PC-3 (cell line): ENCODE measurements at regions not wholly inside any gene's neighbourhood (a gene's known extent, or its start where the extent isn't known, plus 50 kb on each side); places are given as distances from the start of the nearest gene placed in this dataset.

Experiments used
- ATAC-seq: fragments of 200-7000 bp; cut with Tn5 transposase; 2 replicates; pipeline ENCODE4 v1.9.1; 2020; ENCODE audit warnings: mild to moderate bottlenecking, moderate library complexity
- BruUV-seq: library from RNA; stranded (reverse); fragments of 400-500 nt; replicated peaks from 2 replicates; lab custom pipeline; 2021; lab: Mats Ljungman, UMichigan
- CTCF ChIA-PET: fragments of 300-600 bp; sonication (Branson Sonifier 250); formaldehyde crosslinking; loops from one replicate; lab custom pipeline; 2022; ENCODE audit warnings: antibody characterized with exemption; lab: Charles Lee
- POLR2A ChIA-PET: fragments of 300-600 bp; sonication (Branson Sonifier 250); formaldehyde crosslinking; loops from one replicate; lab custom pipeline; 2022; ENCODE audit warnings: antibody characterized with exemption; ENCODE audit not compliant: unreplicated experiment; lab: Charles Lee
- DNase-seq: peaks from one replicate; pipeline ENCODE4 v3.0.0-alpha.2; 2015
- H2AFZ ChIP-seq: fragments of 300-600 bp; sonication (generic); 2 replicates; pipeline ENCODE4 v1.6.0; 2016; ENCODE audit warnings: antibody characterized with exemption, low read length
- H3F3A ChIP-seq: fragments of 300-600 bp; sonication (generic); one replicate; pipeline ENCODE4 v1.6.0; 2017; ENCODE audit warnings: antibody characterized with exemption, low read length, control low read depth, mild to moderate bottlenecking; ENCODE audit not compliant: unreplicated experiment
- H3K27ac ChIP-seq: fragments of 300-600 bp; sonication (generic); 2 replicates; pipeline ENCODE4 v1.5.1; 2016; ENCODE audit warnings: mild to moderate bottlenecking, low read length
- H3K27me3 ChIP-seq: fragments of 300-600 bp; sonication (generic); 2 replicates; pipeline ENCODE4 v1.6.1; 2016; ENCODE audit warnings: low read length, mixed read lengths
- H3K36me3 ChIP-seq: fragments of 300-600 bp; sonication (generic); 2 replicates; pipeline ENCODE4 v1.6.1; 2016; ENCODE audit warnings: low read depth, mixed run types, low read length, mixed read lengths
- H3K4me1 ChIP-seq: fragments of 300-600 bp; sonication (generic); 2 replicates; pipeline ENCODE4 v1.5.1; 2016; ENCODE audit warnings: low read length; ENCODE audit not compliant: insufficient read depth
- H3K4me2 ChIP-seq: fragments of 300-600 bp; sonication (generic); 2 replicates; pipeline ENCODE4 v1.6.0; 2016; ENCODE audit warnings: low read length
- H3K4me3 ChIP-seq: fragments of 300-600 bp; sonication (generic); 2 replicates; pipeline ENCODE4 v1.5.1; 2016; ENCODE audit warnings: mild to moderate bottlenecking, low read length, mixed read lengths
- H3K79me2 ChIP-seq: fragments of 300-600 bp; sonication (generic); 2 replicates; pipeline ENCODE4 v1.6.1; 2017; ENCODE audit warnings: low read length, mixed read lengths
- H3K9ac ChIP-seq: fragments of 300-600 bp; sonication (generic); 2 replicates; pipeline ENCODE4 v1.6.0; 2016; ENCODE audit warnings: mild to moderate bottlenecking, low read length
- H3K9me2 ChIP-seq: fragments of 300-600 bp; sonication (generic); replicated peaks from 2 replicates; pipeline ENCODE4 v1.6.1; 2016; ENCODE audit warnings: mixed run types, low read length, mixed read lengths
- H3K9me3 ChIP-seq: fragments of 300-600 bp; sonication (generic); 2 replicates; pipeline ENCODE4 v1.6.1; 2016; ENCODE audit warnings: low read length, mixed read lengths
- H4K20me1 ChIP-seq: fragments of 300-600 bp; sonication (generic); 2 replicates; pipeline ENCODE4 v1.6.1; 2016; ENCODE audit warnings: low read length, mixed read lengths
- CTCF ChIP-seq: fragments of 300-600 bp; sonication (generic); conservative IDR thresholded peaks from 2 replicates; pipeline ENCODE4 v1.5.1; 2017; ENCODE audit warnings: antibody characterized with exemption, low read depth, mild to moderate bottlenecking, low read length
- EZH2 ChIP-seq: fragments of 300-600 bp; sonication (generic); IDR thresholded peaks from one replicate; pipeline ENCODE4 v1.6.1; 2017; ENCODE audit warnings: antibody characterized with exemption, mild to moderate bottlenecking, low read length; ENCODE audit not compliant: unreplicated experiment
- EZH2phosphoT487 ChIP-seq: fragments of 300-600 bp; sonication (generic); IDR thresholded peaks from 2 replicates; pipeline ENCODE4 v1.6.1; 2018; ENCODE audit warnings: mild to moderate bottlenecking, antibody characterized with exemption, low read length, borderline replicate concordance
- intact Hi-C: fragments of 100-400 bp; cut with micrococcal nuclease; formaldehyde crosslinking; loops from 2 replicates; pipeline ENCODE4 v1.9.0; 2023

- H3K36me3 ChIP-seq, result peaks cover 21% of the 10 kb centered on the region
- no TSS peak for BruUV-seq
- DNase-seq (peak; percentile 97), ATAC-seq (peak; percentile 99)
- no peaks in the 10 kb centered on the region for H3K9me3 ChIP-seq
- no peaks in the 10 kb centered on the region for H3K9me2 ChIP-seq
- peaks cover 9% of the 10 kb centered on the region for H3K4me1 ChIP-seq
- no peak overlapping the region for H3K27ac ChIP-seq
- no peak overlapping the region for H2AFZ ChIP-seq
- H3K9ac ChIP-seq, result no peak overlapping the region
- no peak for TF ChIP-seq EZH2
- no peak for TF ChIP-seq CTCF
- TF ChIP-seq EZH2phosphoT487, result no peak
- ChIA-PET CTCF (interaction anchor here (0.6 to 1.5 kb wide), 2 partner anchors 10 to 19 kb away, joined by 4 read pairs; no protein-coding TSS in a partner anchor), POLR2A (interaction anchor here (0.6 to 0.7 kb wide), 2 partner anchors 34 to 275 kb away, joined by 3 to 4 read pairs; no protein-coding TSS in a partner anchor)
- no peaks in the 10 kb centered on the region for H3K79me2 ChIP-seq
- no peak overlapping the region for H3K4me2 ChIP-seq
- no peak overlapping the region for H3K4me3 ChIP-seq
- H3F3A ChIP-seq, result peaks cover 8% of the 10 kb centered on the region
- intact Hi-C loops, result loop anchor here (10.0 kb wide), 1 partner anchor 740 kb away; no protein-coding TSS in a partner anchor
- H4K20me1 ChIP-seq, result 0 out of 2 replicates have a peak, but pooled peaks cover 4% of the 10 kb centered on the region
- H3K27me3 ChIP-seq, result no peaks in the 10 kb centered on the region
Observed at GRCh38 chr1:199774433-199775089, 252.9 kb upstream of the NR5A2 start.

- ChIA-PET POLR2A (no interaction called here), CTCF (no interaction called here)
- H3K27ac ChIP-seq, result no peak overlapping the region
Observed at GRCh38 chr1:199776768-199777497, 250.6 kb upstream of the NR5A2 start.

More at GRCh38 chr1:199776768-199777497, 250.6 kb upstream of the NR5A2 start:
- H3K4me3 ChIP-seq, result no peak overlapping the region
- no peak overlapping the region for H3K9ac ChIP-seq
- H3K36me3 ChIP-seq, result peaks cover 29% of the 10 kb centered on the region
- H3K27me3 ChIP-seq, result no peaks in the 10 kb centered on the region
- H4K20me1 ChIP-seq, result 0 out of 2 replicates have a peak, but pooled peaks cover 4% of the 10 kb centered on the region
- no peak for TF ChIP-seq EZH2
- TF ChIP-seq CTCF, result no peak
- no peak for TF ChIP-seq EZH2phosphoT487
- no peaks in the 10 kb centered on the region for H3K9me3 ChIP-seq
- no peak for ATAC-seq
- intact Hi-C loops, result loop anchor here (10.0 kb wide), 1 partner anchor 738 kb away; no protein-coding TSS in a partner anchor
- no peak overlapping the region for H2AFZ ChIP-seq
- H3K79me2 ChIP-seq, result no peaks in the 10 kb centered on the region
- no TSS peak for BruUV-seq
- peaks cover 22% of the 10 kb centered on the region for H3K4me1 ChIP-seq
- no peak overlapping the region for H3K4me2 ChIP-seq
- peaks cover 8% of the 10 kb centered on the region for H3F3A ChIP-seq
- no peak for DNase-seq
- H3K9me2 ChIP-seq, result no peaks in the 10 kb centered on the region
